IPS-20b (cell line): ENCODE measurements at regions not wholly inside any gene's neighbourhood (a gene's known extent, or its start where the extent isn't known, plus 50 kb on each side); places are given as distances from the start of the nearest gene placed in this dataset.

Experiments
- H3K27ac ChIP-seq: one replicate; pipeline ENCODE4 v1.5.1; 2013; ENCODE audit warnings: low read length
- H3K27me3 ChIP-seq: 2 replicates; pipeline ENCODE4 v1.6.1; 2013; ENCODE audit warnings: mild to moderate bottlenecking, low read length, inconsistent platforms; ENCODE audit not compliant: insufficient read depth
- H3K36me3 ChIP-seq: 2 replicates; pipeline ENCODE4 v1.6.1; 2013; ENCODE audit warnings: low read depth, mild to moderate bottlenecking, inconsistent platforms, low read length, moderate library complexity; ENCODE audit not compliant: insufficient read depth
- H3K4me1 ChIP-seq: 2 replicates; pipeline ENCODE4 v1.6.1; 2013; ENCODE audit warnings: mild to moderate bottlenecking, control low read depth, inconsistent platforms, low read length, moderate library complexity; ENCODE audit not compliant: insufficient read depth
- H3K4me3 ChIP-seq: 2 replicates; pipeline ENCODE4 v1.5.1; 2013; ENCODE audit warnings: mild to moderate bottlenecking, low read length, inconsistent platforms
- H3K9ac ChIP-seq: 2 replicates; pipeline ENCODE4 v1.6.1; 2013; ENCODE audit warnings: low read depth, mild to moderate bottlenecking, inconsistent platforms, low read length, moderate library complexity
- H3K9me3 ChIP-seq: 2 replicates; pipeline ENCODE4 v1.6.1; 2013; ENCODE audit warnings: mild to moderate bottlenecking, low read depth, low read length, inconsistent platforms; ENCODE audit not compliant: insufficient read depth

GRCh38 chr5:11955331-11955730 lies 51.1 kb upstream of the CTNND2 start:
- no peak overlapping the region for H3K27ac ChIP-seq
- no peak overlapping the region for H3K4me3 ChIP-seq
- no peaks in the 10 kb centered on the region for H3K27me3 ChIP-seq
- no peaks in the 10 kb centered on the region for H3K4me1 ChIP-seq
- no peaks in the 10 kb centered on the region for H3K36me3 ChIP-seq
- H3K9me3 ChIP-seq: no peaks in the 10 kb centered on the region
- no peak overlapping the region for H3K9ac ChIP-seq
